Ascending aorta (tissue), 2 donors: ENCODE measurements at regions not wholly inside any gene's neighbourhood (a gene's known extent, or its start where the extent isn't known, plus 50 kb on each side); places are given as distances from the start of the nearest gene placed in this dataset.
A peak's percentile ranks its signal among the peaks of the same experiment; 100 is the strongest.

Experiments
- DNase-seq, 2 donors: peaks; one replicate each; pipeline ENCODE4 v3.0.0-alpha.2; 2019; ENCODE audit warnings: low spot score in 2 of 2
- H3K27ac ChIP-seq, 2 donors: fragments of 200-600 bp; sonication (generic); one replicate each; pipeline ENCODE4 v1.5.1; 2016 to 2017; ENCODE audit warnings: mild to moderate bottlenecking in 1 of 2
- H3K27me3 ChIP-seq: fragments of 200-600 bp; sonication (generic); one replicate; pipeline ENCODE4 v1.5.1; 2017
- H3K36me3 ChIP-seq, 2 donors: fragments of 200-600 bp; sonication (generic); one replicate each; pipeline ENCODE4 v1.5.1; 2016
- H3K4me1 ChIP-seq, 2 donors: fragments of 200-600 bp; sonication (generic); one replicate each; pipeline ENCODE4 v1.5.1; 2016 to 2017; ENCODE audit warnings: mild to moderate bottlenecking in 1 of 2
- H3K4me3 ChIP-seq, 2 donors: fragments of 200-600 bp; sonication (generic); one replicate each; pipeline ENCODE4 v1.5.1; 2016 to 2017; ENCODE audit warnings: mild to moderate bottlenecking in 1 of 2
- H3K9me3 ChIP-seq, 2 donors: fragments of 200-600 bp; sonication (generic); one replicate each; pipeline ENCODE4 v1.5.1; 2016
- intact Hi-C: fragments of 100-400 bp; cut with DNase I; formaldehyde crosslinking; loops from one replicate; pipeline ENCODE4 v1.15.1; 2023
- TF ChIP-seq, protein P1 (sequence below), 3 experiments: fragments of 200-600 bp in 2 of 3; fragments of 450-650 bp in 1 of 3; sonication (generic) in 2 of 3; IDR thresholded peaks; one replicate each; pipeline ENCODE4 v1.5.1; 2016 to 2019; ENCODE audit warnings: antibody characterized with exemption in 3 of 3, mild to moderate bottlenecking in 1 of 3, moderate library complexity in 1 of 3

DNA sequence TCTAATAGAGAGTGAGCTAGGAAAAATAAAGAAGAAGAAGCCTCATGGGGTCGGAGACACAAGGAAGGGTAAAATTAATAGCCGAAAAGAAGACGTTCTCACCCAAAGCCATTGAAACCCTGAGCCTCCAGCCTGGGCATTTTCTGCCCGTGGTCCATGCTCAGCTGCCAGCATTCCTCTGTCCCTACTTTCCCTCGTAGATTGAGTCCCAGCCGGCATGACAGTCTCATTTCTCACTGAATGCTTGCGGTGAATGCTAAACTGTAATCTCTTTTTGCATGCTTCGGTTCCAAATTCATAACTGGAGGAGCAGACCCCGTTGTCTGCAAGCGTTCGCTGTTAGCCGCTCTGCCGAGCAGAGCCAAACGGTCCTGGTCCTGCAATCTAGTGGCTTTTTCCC is 54.0 kb upstream of the COX10 start:
- TF ChIP-seq, protein P1, sequence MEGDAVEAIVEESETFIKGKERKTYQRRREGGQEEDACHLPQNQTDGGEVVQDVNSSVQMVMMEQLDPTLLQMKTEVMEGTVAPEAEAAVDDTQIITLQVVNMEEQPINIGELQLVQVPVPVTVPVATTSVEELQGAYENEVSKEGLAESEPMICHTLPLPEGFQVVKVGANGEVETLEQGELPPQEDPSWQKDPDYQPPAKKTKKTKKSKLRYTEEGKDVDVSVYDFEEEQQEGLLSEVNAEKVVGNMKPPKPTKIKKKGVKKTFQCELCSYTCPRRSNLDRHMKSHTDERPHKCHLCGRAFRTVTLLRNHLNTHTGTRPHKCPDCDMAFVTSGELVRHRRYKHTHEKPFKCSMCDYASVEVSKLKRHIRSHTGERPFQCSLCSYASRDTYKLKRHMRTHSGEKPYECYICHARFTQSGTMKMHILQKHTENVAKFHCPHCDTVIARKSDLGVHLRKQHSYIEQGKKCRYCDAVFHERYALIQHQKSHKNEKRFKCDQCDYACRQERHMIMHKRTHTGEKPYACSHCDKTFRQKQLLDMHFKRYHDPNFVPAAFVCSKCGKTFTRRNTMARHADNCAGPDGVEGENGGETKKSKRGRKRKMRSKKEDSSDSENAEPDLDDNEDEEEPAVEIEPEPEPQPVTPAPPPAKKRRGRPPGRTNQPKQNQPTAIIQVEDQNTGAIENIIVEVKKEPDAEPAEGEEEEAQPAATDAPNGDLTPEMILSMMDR (IDR thresholded peaks at IDR 0.05) = no peak
- peaks cover 0 to 10% of the 10 kb centered on the region in 2 donors for H3K4me1 ChIP-seq
- H3K36me3 ChIP-seq = no peaks in the 10 kb centered on the region
- no peaks in the 10 kb centered on the region for H3K9me3 ChIP-seq
- H3K27me3 ChIP-seq = no peaks in the 10 kb centered on the region
- H3K4me3 ChIP-seq = peak overlapping the region; percentile 25 to 47
- DNase-seq = no peak
- H3K27ac ChIP-seq = peak overlapping the region; percentile 53 to 59
- intact Hi-C loops = loop anchor here (10.0 kb wide), 1 partner anchor 50 kb away; the partner anchor contains the start of gene COX10

DNA sequence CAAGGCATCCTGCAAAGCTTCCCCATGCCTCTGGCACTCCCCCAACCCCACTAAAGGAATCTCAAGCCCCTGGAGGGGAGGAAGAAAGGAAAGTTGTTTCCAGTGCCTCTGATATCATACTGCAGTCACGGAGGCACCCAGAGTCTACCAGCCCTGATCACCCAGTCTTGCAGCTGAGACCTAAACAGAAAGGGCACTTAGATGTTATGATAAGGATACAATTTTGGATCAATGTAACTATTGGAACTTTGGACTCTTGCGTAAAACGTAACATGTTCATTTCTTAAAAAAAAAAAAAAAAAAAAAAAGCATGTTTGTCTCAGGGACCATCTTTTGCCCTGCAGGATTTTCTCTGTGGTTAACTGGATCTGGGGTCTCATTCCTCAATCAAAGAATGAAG is 52.4 kb upstream of the COX10 start:
- DNase-seq = no peak
- Histone ChIP-seq H3K27ac (no peak overlapping the region), H3K36me3 (no peaks in the 10 kb centered on the region), H3K4me1 (peaks cover 0 to 10% of the 10 kb centered on the region in 2 donors), H3K4me3 (no peak overlapping the region), H3K9me3 (no peaks in the 10 kb centered on the region), H3K27me3 (no peaks in the 10 kb centered on the region)
- intact Hi-C loops = loop anchor here (10.0 kb wide), 1 partner anchor 48 kb away; the partner anchor contains the start of gene COX10
- TF ChIP-seq, protein P1 (IDR thresholded peaks at IDR 0.05) = no peak

DNA sequence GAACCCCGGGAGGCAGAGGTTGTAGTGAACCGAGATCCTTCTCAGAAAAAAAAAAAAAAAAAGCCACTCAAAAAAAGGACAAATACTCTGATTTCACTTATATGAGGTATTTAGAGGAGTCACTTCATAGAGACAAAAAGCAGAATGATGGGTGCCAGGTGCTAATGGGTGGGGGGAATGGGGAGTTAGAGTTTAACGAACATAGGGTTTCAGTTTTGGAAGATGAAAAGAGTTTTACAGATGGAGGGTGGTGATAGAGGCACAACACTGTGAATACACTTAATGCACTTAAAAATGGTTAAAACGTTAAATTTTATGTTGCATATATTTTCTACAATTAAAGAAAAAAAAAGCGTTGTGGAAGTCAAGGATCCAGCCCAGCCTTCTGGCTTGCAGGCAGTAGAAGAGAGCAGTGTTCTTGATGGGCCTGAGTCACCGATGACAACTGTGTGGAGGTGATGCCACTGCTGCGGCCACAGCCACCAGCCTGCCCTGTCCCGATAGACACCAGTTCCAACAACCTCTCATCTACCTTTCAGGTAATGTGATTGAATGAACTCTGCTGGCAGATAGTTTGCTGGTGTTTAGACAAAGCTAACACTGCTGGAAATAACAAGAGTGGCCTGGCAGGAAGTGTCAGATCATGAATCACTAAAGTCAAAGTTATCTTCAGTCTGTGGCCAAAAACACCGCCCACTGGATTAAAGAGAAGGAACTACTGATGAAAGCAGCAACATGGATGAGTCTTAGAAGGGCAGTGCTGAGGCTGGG is 49.9 kb upstream of the COX10 start:
- Histone ChIP-seq H3K27ac (no peak overlapping the region), H3K36me3 (no peaks in the 10 kb centered on the region), H3K4me3 (no peak overlapping the region), H3K4me1 (peaks cover 0 to 5% of the 10 kb centered on the region in 2 donors), H3K27me3 (no peaks in the 10 kb centered on the region), H3K9me3 (no peaks in the 10 kb centered on the region)
- TF ChIP-seq, protein P1 (IDR thresholded peaks at IDR 0.05) = no peak
- intact Hi-C loops = loop anchor here (10.0 kb wide), 1 partner anchor 45 kb away; the partner anchor contains the start of gene COX10
- DNase-seq = no peak
